ENCODE measurements at regions not wholly inside any gene's neighbourhood (a gene's known extent, or its start where the extent isn't known, plus 50 kb on each side); places are given as distances from the start of the nearest gene placed in this dataset.

GRCh38 chr3:117637666-117638065, 928.1 kb downstream of the TUSC7 start:
- Histone ChIP-seq H3K14ac (ENCODE audit: low read length) (no peak overlapping the region), H3K23ac (ENCODE audit: low read length) (no peak overlapping the region), H3K9me3 (ENCODE audit: insufficient read depth, low read depth, low read length) (no peaks in the 10 kb centered on the region), H2BK5ac (ENCODE audit: low read depth, low read length, poor library complexity) (no peak overlapping the region), H3K18ac (ENCODE audit: low read length) (no peak overlapping the region), H4K12ac (ENCODE audit: low read depth, low read length) (no peak overlapping the region), H4K8ac (ENCODE audit: low read depth, low read length) (no peak overlapping the region), H2AFZ (ENCODE audit: insufficient read depth, low read length, poor library complexity) (no peak overlapping the region), H2AK5ac (ENCODE audit: low read length) (no peak overlapping the region), H3K79me1 (ENCODE audit: low read length) (no peaks in the 10 kb centered on the region), H3K27me3 (ENCODE audit: insufficient read depth, low read length) (no peaks in the 10 kb centered on the region), H3K4ac (ENCODE audit: low read depth, low read length) (no peak overlapping the region), H3K4me3 (ENCODE audit: low read depth, low read length) (no peak overlapping the region), H3K4me1 (ENCODE audit: control insufficient read depth in 1 of 2, insufficient read depth in 2 of 2, low read length in 2 of 2) (no peaks in the 10 kb centered on the region), H3K9ac (ENCODE audit: low read length) (no peak overlapping the region), H3K4me2 (ENCODE audit: low read length) (no peak overlapping the region), H3K27ac (ENCODE audit: low read depth, low read length) (no peak overlapping the region), H3K79me2 (ENCODE audit: control insufficient read depth, insufficient read depth, low read length, poor library complexity) (no peaks in the 10 kb centered on the region), H2BK120ac (ENCODE audit: insufficient read depth, low read length, poor library complexity) (no peak overlapping the region), H3K36me3 (ENCODE audit: control insufficient read depth in 1 of 2, insufficient read depth in 2 of 2, low read length in 2 of 2) (no peaks in the 10 kb centered on the region), H2BK12ac (ENCODE audit: low read length) (no peak overlapping the region), H4K91ac (ENCODE audit: low read depth, low read length) (no peak overlapping the region)
- WGBS (ENCODE audit: extremely low coverage, insufficient coverage, insufficient read length), result no CpG with 5 or more reads among the region's 5 CpGs
- no peak for DNase-seq

GRCh38 chr3:117644203-117644602, 934.6 kb downstream of the TUSC7 start:
- H3K79me1 ChIP-seq (ENCODE audit: low read length), result no peaks in the 10 kb centered on the region
- DNase-seq, result no peak
- no peaks in the 10 kb centered on the region for H3K9me3 ChIP-seq (ENCODE audit: insufficient read depth, low read depth, low read length)
- no peak overlapping the region for H4K12ac ChIP-seq (ENCODE audit: low read depth, low read length)
- H3K79me2 ChIP-seq (ENCODE audit: control insufficient read depth, insufficient read depth, low read length, poor library complexity), result no peaks in the 10 kb centered on the region
- H3K4me2 ChIP-seq (ENCODE audit: low read length), result no peak overlapping the region
- H3K18ac ChIP-seq (ENCODE audit: low read length), result no peak overlapping the region
- no peaks in the 10 kb centered on the region for H3K4me1 ChIP-seq (ENCODE audit: control insufficient read depth in 1 of 2, insufficient read depth in 2 of 2, low read length in 2 of 2)
- no peak overlapping the region for H3K14ac ChIP-seq (ENCODE audit: low read length)
- no peak overlapping the region for H3K4me3 ChIP-seq (ENCODE audit: low read depth, low read length)
- no peaks in the 10 kb centered on the region for H3K36me3 ChIP-seq (ENCODE audit: control insufficient read depth in 1 of 2, insufficient read depth in 2 of 2, low read length in 2 of 2)
- no peak overlapping the region for H2BK120ac ChIP-seq (ENCODE audit: insufficient read depth, low read length, poor library complexity)
- no peak overlapping the region for H4K91ac ChIP-seq (ENCODE audit: low read depth, low read length)
- no peak overlapping the region for H4K8ac ChIP-seq (ENCODE audit: low read depth, low read length)
- H2AK5ac ChIP-seq (ENCODE audit: low read length), result no peak overlapping the region
- H3K9ac ChIP-seq (ENCODE audit: low read length), result no peak overlapping the region
- H3K27me3 ChIP-seq (ENCODE audit: insufficient read depth, low read length), result no peaks in the 10 kb centered on the region
- no peak overlapping the region for H2BK5ac ChIP-seq (ENCODE audit: low read depth, low read length, poor library complexity)
- H3K27ac ChIP-seq (ENCODE audit: low read depth, low read length), result no peak overlapping the region
- no peak overlapping the region for H2AFZ ChIP-seq (ENCODE audit: insufficient read depth, low read length, poor library complexity)
- H3K23ac ChIP-seq (ENCODE audit: low read length), result no peak overlapping the region
- no peak overlapping the region for H3K4ac ChIP-seq (ENCODE audit: low read depth, low read length)
- no peak overlapping the region for H2BK12ac ChIP-seq (ENCODE audit: low read length)

GRCh38 chr3:117645561-117646242, 936.1 kb downstream of the TUSC7 start:
- no peak overlapping the region for H3K4ac ChIP-seq (ENCODE audit: low read depth, low read length)
- H2BK120ac ChIP-seq (ENCODE audit: insufficient read depth, low read length, poor library complexity), result no peak overlapping the region
- H3K4me1 ChIP-seq (ENCODE audit: control insufficient read depth in 1 of 2, insufficient read depth in 2 of 2, low read length in 2 of 2), result no peaks in the 10 kb centered on the region
- no peak overlapping the region for H4K8ac ChIP-seq (ENCODE audit: low read depth, low read length)
- WGBS (ENCODE audit: extremely low coverage, insufficient coverage, insufficient read length), result no CpG with 5 or more reads among the region's 4 CpGs
- no peaks in the 10 kb centered on the region for H3K79me2 ChIP-seq (ENCODE audit: control insufficient read depth, insufficient read depth, low read length, poor library complexity)
- H4K12ac ChIP-seq (ENCODE audit: low read depth, low read length), result no peak overlapping the region
- H3K9ac ChIP-seq (ENCODE audit: low read length), result no peak overlapping the region
- no peaks in the 10 kb centered on the region for H3K9me3 ChIP-seq (ENCODE audit: insufficient read depth, low read depth, low read length)
- H3K18ac ChIP-seq (ENCODE audit: low read length), result no peak overlapping the region
- H2AK5ac ChIP-seq (ENCODE audit: low read length), result no peak overlapping the region
- no peak overlapping the region for H3K4me3 ChIP-seq (ENCODE audit: low read depth, low read length)
- no peaks in the 10 kb centered on the region for H3K36me3 ChIP-seq (ENCODE audit: control insufficient read depth in 1 of 2, insufficient read depth in 2 of 2, low read length in 2 of 2)
- H3K79me1 ChIP-seq (ENCODE audit: low read length), result no peaks in the 10 kb centered on the region
- H2AFZ ChIP-seq (ENCODE audit: insufficient read depth, low read length, poor library complexity), result no peak overlapping the region
- H2BK5ac ChIP-seq (ENCODE audit: low read depth, low read length, poor library complexity), result no peak overlapping the region
- H3K14ac ChIP-seq (ENCODE audit: low read length), result no peak overlapping the region
- no peak overlapping the region for H3K4me2 ChIP-seq (ENCODE audit: low read length)
- H4K91ac ChIP-seq (ENCODE audit: low read depth, low read length), result no peak overlapping the region
- H2BK12ac ChIP-seq (ENCODE audit: low read length), result no peak overlapping the region
- H3K27me3 ChIP-seq (ENCODE audit: insufficient read depth, low read length), result no peaks in the 10 kb centered on the region
- no peak overlapping the region for H3K23ac ChIP-seq (ENCODE audit: low read length)
- no peak overlapping the region for H3K27ac ChIP-seq (ENCODE audit: low read depth, low read length)
- DNase-seq, result no peak

- Histone ChIP-seq H3K14ac (ENCODE audit: low read length) (no peak overlapping the region), H3K4me2 (ENCODE audit: low read length) (no peak overlapping the region), H3K18ac (ENCODE audit: low read length) (no peak overlapping the region), H3K79me2 (ENCODE audit: control insufficient read depth, insufficient read depth, low read length, poor library complexity) (no peaks in the 10 kb centered on the region), H3K4me3 (ENCODE audit: low read depth, low read length) (no peak overlapping the region), H3K27me3 (ENCODE audit: insufficient read depth, low read length) (no peaks in the 10 kb centered on the region), H3K4ac (ENCODE audit: low read depth, low read length) (no peak overlapping the region), H2AK5ac (ENCODE audit: low read length) (no peak overlapping the region), H4K91ac (ENCODE audit: low read depth, low read length) (no peak overlapping the region), H3K36me3 (ENCODE audit: control insufficient read depth in 1 of 2, insufficient read depth in 2 of 2, low read length in 2 of 2) (no peaks in the 10 kb centered on the region), H4K12ac (ENCODE audit: low read depth, low read length) (no peak overlapping the region), H3K79me1 (ENCODE audit: low read length) (no peaks in the 10 kb centered on the region), H3K27ac (ENCODE audit: low read depth, low read length) (no peak overlapping the region), H2BK12ac (ENCODE audit: low read length) (no peak overlapping the region), H3K9ac (ENCODE audit: low read length) (no peak overlapping the region), H4K8ac (ENCODE audit: low read depth, low read length) (no peak overlapping the region), H2BK5ac (ENCODE audit: low read depth, low read length, poor library complexity) (no peak overlapping the region), H3K4me1 (ENCODE audit: control insufficient read depth in 1 of 2, insufficient read depth in 2 of 2, low read length in 2 of 2) (peaks cover 0 to 2% of the 10 kb centered on the region in 2 experiments), H3K9me3 (ENCODE audit: insufficient read depth, low read depth, low read length) (no peaks in the 10 kb centered on the region), H3K23ac (ENCODE audit: low read length) (no peak overlapping the region), H2BK120ac (ENCODE audit: insufficient read depth, low read length, poor library complexity) (no peak overlapping the region), H2AFZ (ENCODE audit: insufficient read depth, low read length, poor library complexity) (no peak overlapping the region)
- no peak for DNase-seq
- no CpG with 5 or more reads among the region's 2 CpGs for WGBS (ENCODE audit: extremely low coverage, insufficient coverage, insufficient read length)
Measured at GRCh38 chr3:117647435-117647834, 937.9 kb downstream of the TUSC7 start.

Data from trophoblast cell (in vitro differentiated cells and primary cell).